ENCODE measurements at regions not wholly inside any gene's neighbourhood (a gene's known extent, or its start where the extent isn't known, plus 50 kb on each side); places are given as distances from the start of the nearest gene placed in this dataset.

GRCh38 chrY:13544491-13544890 lies 64.7 kb upstream of the UTY start:
- TF ChIP-seq SIN3A (conservative IDR thresholded peaks at IDR 0.05 in 1 of 2, IDR thresholded peaks at IDR 0.05 in 1 of 2; ENCODE audit: low read depth in 1 of 2, low read length in 2 of 2) (no peak), POLR2A (IDR thresholded peaks at IDR 0.05; ENCODE audit: control extremely low read depth in 1 of 2, low read depth in 2 of 2, low read length in 2 of 2) (no peak), CTCF (IDR thresholded peaks at IDR 0.05; ENCODE audit: control extremely low read depth in 1 of 3, insufficient read depth in 1 of 3, low read depth in 1 of 3, low read length in 3 of 3) (no peak), NRF1 (IDR thresholded peaks at IDR 0.05; ENCODE audit: low read depth, low read length) (no peak), HDAC2 (IDR thresholded peaks at IDR 0.05; ENCODE audit: borderline replicate concordance in 1 of 2, low read depth in 2 of 2, low read length in 2 of 2) (no peak)
